IMR-90 (cell line): ENCODE measurements at regions not wholly inside any gene's neighbourhood (a gene's known extent, or its start where the extent isn't known, plus 50 kb on each side); places are given as distances from the start of the nearest gene placed in this dataset.

Experiments
- ATAC-seq: fragments of 200-7000 bp; cut with Tn5 transposase; 2 replicates; pipeline ENCODE4 v1.9.1; 2020; ENCODE audit warnings: low read depth, mild to moderate bottlenecking, moderate library complexity
- BruUV-seq: library from RNA; stranded (reverse); fragments of 400-500 nt; replicated peaks from 2 replicates; lab custom pipeline; 2021; lab: Mats Ljungman, UMichigan
- CTCF ChIA-PET: fragments of 300-600 bp; formaldehyde crosslinking; extraction: SDS; loops from one replicate; lab custom pipeline; 2021; ENCODE audit warnings: antibody characterized with exemption; lab: Yijun Ruan, JAX
- POLR2A ChIA-PET: fragments of 300-600 bp; sonication (Branson Sonifier 250); formaldehyde crosslinking; loops from one replicate; lab custom pipeline; 2022; ENCODE audit warnings: antibody characterized with exemption; ENCODE audit not compliant: unreplicated experiment; lab: Charles Lee
- DNase-seq: peaks from one replicate; pipeline ENCODE4 v3.0.0; 2013
- H2AFZ ChIP-seq: replicated peaks from 2 replicates; pipeline ENCODE3; 2013; ENCODE audit warnings: low read length, mild to moderate bottlenecking; ENCODE audit not compliant: poor library complexity
- H2AK5ac ChIP-seq: 2 replicates; pipeline ENCODE4 v1.6.1; 2013; ENCODE audit warnings: low read depth, low read length, inconsistent platforms
- H2AK9ac ChIP-seq: replicated peaks from 2 replicates; pipeline ENCODE3; 2013; ENCODE audit warnings: mild to moderate bottlenecking, low read depth, low read length, moderate library complexity; ENCODE audit not compliant: poor library complexity
- H2BK120ac ChIP-seq: 2 replicates; pipeline ENCODE4 v1.6.1; 2013; ENCODE audit warnings: low read depth, low read length, inconsistent platforms
- H2BK15ac ChIP-seq: 3 replicates; pipeline ENCODE4 v1.6.1; 2013; ENCODE audit warnings: low read depth, low read length, inconsistent platforms
- H2BK20ac ChIP-seq: 2 replicates; pipeline ENCODE4 v1.6.1; 2013; ENCODE audit warnings: low read depth, mild to moderate bottlenecking, inconsistent platforms, low read length, moderate library complexity
- H2BK5ac ChIP-seq: 2 replicates; pipeline ENCODE4 v1.6.1; 2013; ENCODE audit warnings: mild to moderate bottlenecking, low read depth, low read length, inconsistent platforms; ENCODE audit not compliant: poor library complexity, severe bottlenecking
- H3K14ac ChIP-seq: replicated peaks from 2 replicates; pipeline ENCODE4 v1.6.1; 2013; ENCODE audit warnings: low read depth, low read length, inconsistent platforms
- H3K18ac ChIP-seq: 2 replicates; pipeline ENCODE4 v1.6.1; 2013; ENCODE audit warnings: low read depth, low read length, control low read depth
- H3K23ac ChIP-seq: 2 replicates; pipeline ENCODE4 v1.6.1; 2013; ENCODE audit warnings: low read depth, low read length, inconsistent platforms
- H3K27ac ChIP-seq: 2 replicates; pipeline ENCODE4 v1.5.1; 2013; ENCODE audit warnings: mild to moderate bottlenecking, control low read depth, low read length; ENCODE audit not compliant: insufficient read depth
- H3K27me3 ChIP-seq: 2 replicates; pipeline ENCODE4 v1.6.1; 2013; ENCODE audit warnings: low read length; ENCODE audit not compliant: control insufficient read depth, insufficient read depth
- H3K36me3 ChIP-seq: 2 replicates; pipeline ENCODE4 v1.6.1; 2013; ENCODE audit warnings: low read length, mixed read lengths; ENCODE audit not compliant: control insufficient read depth, insufficient read depth
- H3K4ac ChIP-seq: 2 replicates; pipeline ENCODE4 v1.6.1; 2013; ENCODE audit warnings: low read depth, low read length, inconsistent platforms
- H3K4me1 ChIP-seq: 2 replicates; pipeline ENCODE4 v1.6.1; 2013; ENCODE audit warnings: low read length, mixed read lengths; ENCODE audit not compliant: control insufficient read depth, insufficient read depth
- H3K4me2 ChIP-seq: 2 replicates; pipeline ENCODE4 v1.6.1; 2013; ENCODE audit warnings: low read depth, mild to moderate bottlenecking, control low read depth, low read length, moderate library complexity
- H3K4me3 ChIP-seq: 2 replicates; pipeline ENCODE4 v1.5.1; 2013; ENCODE audit warnings: low read depth, mild to moderate bottlenecking, control low read depth, low read length, moderate library complexity; ENCODE audit not compliant: insufficient read depth
- H3K56ac ChIP-seq: 2 replicates; pipeline ENCODE4 v1.6.1; 2013; ENCODE audit warnings: low read length, inconsistent platforms; ENCODE audit not compliant: insufficient read depth; ENCODE audit errors: extremely low read depth
- H3K79me1 ChIP-seq, 2 experiments: 2 replicates each; pipeline ENCODE4 v1.6.1; 2013; ENCODE audit warnings: low read length in 2 of 2, inconsistent platforms in 1 of 2, low read depth in 1 of 2
- H3K9ac ChIP-seq: 2 replicates; pipeline ENCODE4 v1.6.1; 2013; ENCODE audit warnings: low read depth, low read length, control low read depth
- H3K9me1 ChIP-seq: 2 replicates; pipeline ENCODE4 v1.6.1; 2013; ENCODE audit warnings: low read length, inconsistent platforms; ENCODE audit not compliant: insufficient read depth
- H3K9me3 ChIP-seq: 2 replicates; pipeline ENCODE4 v1.6.1; 2013; ENCODE audit warnings: low read length; ENCODE audit not compliant: control insufficient read depth, insufficient read depth
- H4K20me1 ChIP-seq: 2 replicates; pipeline ENCODE4 v1.6.1; 2013; ENCODE audit warnings: low read length, inconsistent platforms; ENCODE audit not compliant: insufficient read depth
- H4K5ac ChIP-seq: 2 replicates; pipeline ENCODE4 v1.6.1; 2013; ENCODE audit warnings: mild to moderate bottlenecking, low read depth, low read length, control low read depth
- H4K8ac ChIP-seq, 2 experiments: 2 replicates each; pipeline ENCODE4 v1.6.1; 2013; ENCODE audit warnings: low read depth in 2 of 2, low read length in 2 of 2, control low read depth in 1 of 2, inconsistent platforms in 1 of 2
- H4K91ac ChIP-seq: 2 replicates; pipeline ENCODE4 v1.6.1; 2013; ENCODE audit warnings: low read depth, low read length, inconsistent platforms; ENCODE audit not compliant: insufficient read depth
- MXI1 ChIP-seq: IDR thresholded peaks from 2 replicates; pipeline ENCODE4 v1.6.1; 2012; ENCODE audit warnings: low read depth, mild to moderate bottlenecking, low read length, moderate library complexity, borderline replicate concordance
- WGBS, 2 experiments: methylation state at CpG; one replicate each; pipeline versions ENCODE4 v1.1.5 to v1.1.7; 2013; ENCODE audit warnings: missing lambda C conversion rate in 2 of 2; ENCODE audit not compliant: insufficient read length in 1 of 2; ENCODE audit errors: extremely low coverage in 2 of 2; 5-methylcytosine and 5-hydroxymethylcytosine counted together
- dilution Hi-C: fragments of 300-500 bp; cut with HindIII; formaldehyde crosslinking; loops from one replicate; pipeline ENCODE4 v1.14.3; 2018; ENCODE audit warnings: low sequenced_read_pairs; ENCODE audit not compliant: unreplicated experiment
- in situ Hi-C: fragments of 300-500 bp; cut with MboI; formaldehyde crosslinking; loops from 3 replicates; pipeline ENCODE4 v1.14.3; 2019; ENCODE audit warnings: low sequenced_read_pairs, inconsistent platforms, mixed read lengths
- intact Hi-C: fragments of 100-400 bp; cut with micrococcal nuclease; formaldehyde crosslinking; loops from 2 replicates; pipeline ENCODE4 v1.10.0; 2022

GRCh38 chr21:16777041-16777720 lies 735.7 kb upstream of the CXADR start:
- BruUV-seq = no TSS peak
- Histone ChIP-seq H2BK120ac (no peak overlapping the region), H3K23ac (no peak overlapping the region), H4K20me1 (no peaks in the 10 kb centered on the region), H3K56ac (no peak overlapping the region), H4K5ac (no peak overlapping the region), H3K9ac (no peak overlapping the region), H3K4me1 (peaks cover 3% of the 10 kb centered on the region), H3K79me1 (no peaks in the 10 kb centered on the region), H3K36me3 (no peaks in the 10 kb centered on the region), H3K4me3 (no peak overlapping the region), H3K4ac (no peak overlapping the region), H2AK5ac (no peak overlapping the region), H2AFZ (no peak overlapping the region), H3K27ac (no peak overlapping the region), H3K27me3 (no peaks in the 10 kb centered on the region), H2BK15ac (no peak overlapping the region), H3K9me3 (no peaks in the 10 kb centered on the region), H2AK9ac (no peak overlapping the region), H3K14ac (no peak overlapping the region), H3K9me1 (peaks cover 2% of the 10 kb centered on the region), H2BK5ac (no peak overlapping the region), H2BK20ac (no peak overlapping the region), H3K4me2 (no peak overlapping the region), H4K91ac (no peak overlapping the region), H4K8ac (no peak overlapping the region), H3K18ac (no peak overlapping the region)
- in situ Hi-C loops (no loop called here), intact Hi-C loops (no loop called here), dilution Hi-C loops (no loop called here)
- ATAC-seq (no peak), DNase-seq (no peak)
- WGBS, 2 experiments = no CpG with 5 or more reads among the region's 6 CpGs
- ChIA-PET POLR2A (no interaction called here), CTCF (no interaction called here)
- no peak for TF ChIP-seq MXI1
